ENCODE measurements at regions not wholly inside any gene's neighbourhood (a gene's known extent, or its start where the extent isn't known, plus 50 kb on each side); places are given as distances from the start of the nearest gene placed in this dataset.
"Not testable (repeated sequence)": the region's sequence is repeated elsewhere in the genome, so short reads cannot be mapped to it uniquely, and the experiment has no call there.

GRCh38 chr1:14141656-14142055 lies 441.7 kb downstream of the PRDM2 start:
- ATAC-seq = no peak

GRCh38 chr1:14142397-14143100 lies 442.6 kb downstream of the PRDM2 start:
- no peak for ATAC-seq

GRCh38 chr1:14143777-14144176 lies 443.8 kb downstream of the PRDM2 start:
- ATAC-seq = peak; percentile 68

- ATAC-seq = no peak
Observed at GRCh38 chr1:14148526-14148925, 448.5 kb downstream of the PRDM2 start.

- no peak for ATAC-seq
Observed at GRCh38 chr1:14149431-14149830, 449.1 kb upstream of the KAZN start.

GRCh38 chr1:14156543-14156942 lies 441.9 kb upstream of the KAZN start:
- ATAC-seq = no peak

GRCh38 chr1:14160781-14161180 lies 437.7 kb upstream of the KAZN start:
- ATAC-seq = no peak

GRCh38 chr1:14163246-14163645 lies 435.2 kb upstream of the KAZN start:
- no peak for ATAC-seq

- peak; percentile 43 for ATAC-seq
Observed at GRCh38 chr1:14165371-14165801, 433.1 kb upstream of the KAZN start.

GRCh38 chr1:14167884-14168283 lies 430.6 kb upstream of the KAZN start:
- ATAC-seq = no peak

GRCh38 chr1:14168326-14169063 lies 430.0 kb upstream of the KAZN start:
- ATAC-seq = no peak

GRCh38 chr1:14173598-14173997 lies 424.9 kb upstream of the KAZN start:
- ATAC-seq = no peak

GRCh38 chr1:14177866-14178265 lies 420.6 kb upstream of the KAZN start:
- ATAC-seq = not testable (repeated sequence)

GRCh38 chr1:14180738-14181137 lies 417.7 kb upstream of the KAZN start:
- ATAC-seq = no peak

GRCh38 chr1:14181191-14181795 lies 417.2 kb upstream of the KAZN start:
- no peak for ATAC-seq

GRCh38 chr1:14182856-14183255 lies 415.6 kb upstream of the KAZN start:
- no peak for ATAC-seq

- ATAC-seq = no peak
Observed at GRCh38 chr1:14183329-14183728, 415.2 kb upstream of the KAZN start.

- ATAC-seq = no peak
Observed at GRCh38 chr1:14184454-14184853, 414.0 kb upstream of the KAZN start.

- ATAC-seq = no peak
Observed at GRCh38 chr1:14189381-14189780, 409.1 kb upstream of the KAZN start.

GRCh38 chr1:14190508-14190907 lies 408.0 kb upstream of the KAZN start:
- ATAC-seq = peak; percentile 97

GRCh38 chr1:14194511-14194910 lies 404.0 kb upstream of the KAZN start:
- ATAC-seq = no peak

GRCh38 chr1:14205066-14205465 lies 393.4 kb upstream of the KAZN start:
- ATAC-seq = no peak

GRCh38 chr1:14215151-14215550 lies 383.3 kb upstream of the KAZN start:
- ATAC-seq = no peak

- no peak for ATAC-seq
Observed at GRCh38 chr1:14217384-14217783, 381.1 kb upstream of the KAZN start.
